ENCODE measurements at regions not wholly inside any gene's neighbourhood (a gene's known extent, or its start where the extent isn't known, plus 50 kb on each side); places are given as distances from the start of the nearest gene placed in this dataset.

DNA sequence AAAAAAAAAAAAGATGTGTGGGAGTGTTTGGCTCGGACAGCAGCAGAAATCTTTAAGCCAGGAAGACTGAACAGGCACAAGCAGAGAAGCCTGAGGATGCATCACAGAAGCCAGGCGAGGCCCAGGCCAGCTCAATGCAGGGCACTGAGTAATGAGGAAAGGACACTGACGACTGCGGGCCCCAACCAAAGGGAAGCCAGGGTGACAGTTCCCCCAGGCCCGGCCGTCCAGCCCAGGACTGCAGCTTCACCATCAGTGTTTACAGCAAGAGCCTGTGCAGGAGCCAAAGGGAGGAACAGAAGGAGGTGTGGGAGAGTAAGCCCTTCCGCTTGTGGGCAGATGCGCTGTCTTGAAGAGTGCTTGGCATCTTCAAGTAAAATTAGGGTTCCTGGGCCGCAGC, 205.3 kb upstream of the SFSWAP start:
- no peak for TF ChIP-seq POLR2AphosphoS5 (IDR thresholded peaks at IDR 0.05; ENCODE audit: low read depth, low read length)
- TF ChIP-seq FOXP2 (optimal IDR thresholded peaks at IDR 0.05; ENCODE audit: borderline replicate concordance, extremely low read depth, extremely low read length, insufficient read depth) = no peak

DNA sequence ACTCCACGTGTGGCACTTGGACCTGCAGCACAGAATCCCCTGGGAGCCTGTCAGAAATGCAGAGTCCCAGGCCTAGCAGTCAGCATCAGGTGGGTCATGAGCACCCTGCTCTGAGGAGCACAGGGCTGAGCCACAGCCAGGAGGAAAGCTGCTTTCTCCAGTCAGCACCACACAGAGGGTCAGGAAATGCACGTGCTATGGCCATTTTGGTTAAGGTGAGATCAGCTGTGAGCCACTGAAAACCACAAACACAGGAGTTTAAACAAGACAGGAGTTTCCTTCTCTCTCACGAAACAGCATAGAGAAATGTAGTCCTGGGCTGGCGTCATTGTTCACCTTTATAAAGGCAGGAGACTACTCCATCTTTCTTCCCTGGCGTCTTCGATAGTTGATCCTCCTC, 204.5 kb upstream of the SFSWAP start:
- TF ChIP-seq FOXP2 (optimal IDR thresholded peaks at IDR 0.05; ENCODE audit: borderline replicate concordance, extremely low read depth, extremely low read length, insufficient read depth) (no peak), TAF1 (IDR thresholded peaks at IDR 0.05; ENCODE audit: borderline replicate concordance, insufficient read depth, low read length) (no peak), POLR2AphosphoS5 (IDR thresholded peaks at IDR 0.05; ENCODE audit: low read depth, low read length) (no peak), SIN3A (IDR thresholded peaks at IDR 0.05; ENCODE audit: borderline replicate concordance, insufficient read depth, low read length) (no peak)
- TF ChIP-seq, protein P1, sequence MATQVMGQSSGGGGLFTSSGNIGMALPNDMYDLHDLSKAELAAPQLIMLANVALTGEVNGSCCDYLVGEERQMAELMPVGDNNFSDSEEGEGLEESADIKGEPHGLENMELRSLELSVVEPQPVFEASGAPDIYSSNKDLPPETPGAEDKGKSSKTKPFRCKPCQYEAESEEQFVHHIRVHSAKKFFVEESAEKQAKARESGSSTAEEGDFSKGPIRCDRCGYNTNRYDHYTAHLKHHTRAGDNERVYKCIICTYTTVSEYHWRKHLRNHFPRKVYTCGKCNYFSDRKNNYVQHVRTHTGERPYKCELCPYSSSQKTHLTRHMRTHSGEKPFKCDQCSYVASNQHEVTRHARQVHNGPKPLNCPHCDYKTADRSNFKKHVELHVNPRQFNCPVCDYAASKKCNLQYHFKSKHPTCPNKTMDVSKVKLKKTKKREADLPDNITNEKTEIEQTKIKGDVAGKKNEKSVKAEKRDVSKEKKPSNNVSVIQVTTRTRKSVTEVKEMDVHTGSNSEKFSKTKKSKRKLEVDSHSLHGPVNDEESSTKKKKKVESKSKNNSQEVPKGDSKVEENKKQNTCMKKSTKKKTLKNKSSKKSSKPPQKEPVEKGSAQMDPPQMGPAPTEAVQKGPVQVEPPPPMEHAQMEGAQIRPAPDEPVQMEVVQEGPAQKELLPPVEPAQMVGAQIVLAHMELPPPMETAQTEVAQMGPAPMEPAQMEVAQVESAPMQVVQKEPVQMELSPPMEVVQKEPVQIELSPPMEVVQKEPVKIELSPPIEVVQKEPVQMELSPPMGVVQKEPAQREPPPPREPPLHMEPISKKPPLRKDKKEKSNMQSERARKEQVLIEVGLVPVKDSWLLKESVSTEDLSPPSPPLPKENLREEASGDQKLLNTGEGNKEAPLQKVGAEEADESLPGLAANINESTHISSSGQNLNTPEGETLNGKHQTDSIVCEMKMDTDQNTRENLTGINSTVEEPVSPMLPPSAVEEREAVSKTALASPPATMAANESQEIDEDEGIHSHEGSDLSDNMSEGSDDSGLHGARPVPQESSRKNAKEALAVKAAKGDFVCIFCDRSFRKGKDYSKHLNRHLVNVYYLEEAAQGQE (IDR thresholded peaks at IDR 0.05; ENCODE audit: insufficient read depth in 1 of 2, low read depth in 2 of 2, low read length in 2 of 2) = no peak

DNA sequence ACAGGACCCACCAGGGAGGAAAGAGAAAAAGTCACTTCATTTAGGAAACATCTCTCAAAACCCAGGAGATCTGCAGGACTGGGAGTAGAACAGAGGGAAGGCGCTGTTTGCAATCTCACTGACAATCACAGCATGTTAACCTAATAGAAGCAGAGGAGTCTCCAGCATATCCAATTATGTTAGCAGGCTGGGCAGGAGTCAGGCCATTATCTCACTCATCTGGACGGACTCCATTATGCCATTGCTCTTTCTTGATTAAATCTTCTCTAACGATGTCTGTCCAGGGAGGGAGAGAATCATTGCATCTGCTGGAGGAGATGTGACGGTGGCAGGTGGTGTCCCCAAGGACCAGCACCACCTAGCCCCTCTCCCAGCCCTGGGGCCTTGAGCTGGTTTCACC, 203.8 kb upstream of the SFSWAP start:
- TF ChIP-seq SIN3A (IDR thresholded peaks at IDR 0.05; ENCODE audit: borderline replicate concordance, insufficient read depth, low read length) = no peak
- no peak for TF ChIP-seq FOXP2 (optimal IDR thresholded peaks at IDR 0.05; ENCODE audit: borderline replicate concordance, extremely low read depth, extremely low read length, insufficient read depth)
- TF ChIP-seq, protein P1 (IDR thresholded peaks at IDR 0.05; ENCODE audit: insufficient read depth in 1 of 2, low read depth in 2 of 2, low read length in 2 of 2) = no peak
- no peak for TF ChIP-seq POLR2AphosphoS5 (IDR thresholded peaks at IDR 0.05; ENCODE audit: low read depth, low read length)
- no peak for TF ChIP-seq TAF1 (IDR thresholded peaks at IDR 0.05; ENCODE audit: borderline replicate concordance, insufficient read depth, low read length)

DNA sequence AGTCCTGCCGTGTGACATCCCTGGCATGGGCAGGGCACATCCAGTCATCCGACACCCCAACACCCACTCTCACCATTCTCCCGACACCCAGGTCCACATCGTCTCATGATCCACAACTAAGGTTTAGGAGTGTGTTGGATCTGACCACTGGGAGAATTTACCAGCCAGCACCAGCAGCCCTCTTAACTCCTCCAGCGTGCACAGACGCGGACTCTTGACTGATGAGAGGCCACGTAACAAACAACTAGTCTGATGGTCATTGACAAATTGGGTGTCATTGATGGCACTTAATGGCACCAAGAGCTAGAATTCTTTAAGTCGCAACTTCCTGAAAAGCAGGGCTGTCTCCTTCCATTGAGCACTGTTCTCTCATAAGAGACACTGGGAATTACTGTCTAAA, 203.0 kb upstream of the SFSWAP start:
- TF ChIP-seq FOXP2 (optimal IDR thresholded peaks at IDR 0.05; ENCODE audit: borderline replicate concordance, extremely low read depth, extremely low read length, insufficient read depth) (no peak), POLR2AphosphoS5 (IDR thresholded peaks at IDR 0.05; ENCODE audit: low read depth, low read length) (no peak), SIN3A (IDR thresholded peaks at IDR 0.05; ENCODE audit: borderline replicate concordance, insufficient read depth, low read length) (no peak), TAF1 (IDR thresholded peaks at IDR 0.05; ENCODE audit: borderline replicate concordance, insufficient read depth, low read length) (no peak)
- TF ChIP-seq, protein P1 (IDR thresholded peaks at IDR 0.05; ENCODE audit: insufficient read depth in 1 of 2, low read depth in 2 of 2, low read length in 2 of 2) = no peak

DNA sequence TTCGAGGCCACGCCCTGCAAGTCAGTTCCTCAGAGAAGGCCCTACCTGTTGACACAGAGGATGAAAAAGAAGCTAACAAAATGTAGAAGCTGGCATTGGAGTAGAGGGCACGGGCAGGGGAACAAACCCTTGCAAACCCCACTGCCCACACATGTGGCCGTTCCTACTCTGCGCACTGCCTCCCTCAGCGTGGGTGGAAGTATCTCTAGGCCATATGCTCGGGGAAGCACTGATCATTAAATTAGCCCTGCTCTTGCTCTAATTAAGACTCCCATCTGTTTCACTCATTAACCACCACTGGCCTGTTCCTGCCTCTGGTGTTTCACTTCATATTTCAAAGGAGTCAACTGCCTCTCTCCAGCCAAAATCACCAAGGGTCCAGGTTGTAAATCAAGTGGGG, 201.2 kb upstream of the SFSWAP start:
- TF ChIP-seq SIN3A (IDR thresholded peaks at IDR 0.05; ENCODE audit: borderline replicate concordance, insufficient read depth, low read length) (no peak), POLR2AphosphoS5 (IDR thresholded peaks at IDR 0.05; ENCODE audit: low read depth, low read length) (no peak), TAF1 (IDR thresholded peaks at IDR 0.05; ENCODE audit: borderline replicate concordance, insufficient read depth, low read length) (no peak)
- TF ChIP-seq, protein P1 (IDR thresholded peaks at IDR 0.05; ENCODE audit: insufficient read depth in 1 of 2, low read depth in 2 of 2, low read length in 2 of 2) = no peak

Data from PFSK-1 (cell line).